K562 (cell line): ENCODE measurements at regions not wholly inside any gene's neighbourhood (a gene's known extent, or its start where the extent isn't known, plus 50 kb on each side); places are given as distances from the start of the nearest gene placed in this dataset.

Experiments used
- CHD1 ChIP-seq: fragments of 200-600 bp; sonication (generic); IDR thresholded peaks from one replicate; pipeline ENCODE4 v1.6.1; 2012; ENCODE audit warnings: mild to moderate bottlenecking, moderate library complexity, low read length, inconsistent platforms
- DIDO1 ChIP-seq: fragments of 450-650 bp; IDR thresholded peaks from 2 replicates; pipeline ENCODE4 v1.6.1; 2016; ENCODE audit warnings: low read depth, missing biosample characterization, missing genetic modification characterization
- HNRNPLL ChIP-seq: fragments of 200-400 bp; formaldehyde crosslinking; IDR thresholded peaks from 2 replicates; pipeline ENCODE4 v1.6.1; 2017; ENCODE audit warnings: low read length, low read depth, mild to moderate bottlenecking; ENCODE audit not compliant: poor library complexity, severe bottlenecking
- KDM2B ChIP-seq: fragments of 250-450 bp; sonication (Bioruptor Pico); IDR thresholded peaks from 2 replicates; pipeline ENCODE4 v1.8.0; 2021; ENCODE audit warnings: mild to moderate bottlenecking, moderate library complexity
- RFX1 ChIP-seq: fragments of 450-650 bp; IDR thresholded peaks from 2 replicates; pipeline ENCODE4 v1.6.1; 2016; ENCODE audit warnings: mild to moderate bottlenecking, moderate library complexity
- SRSF9 ChIP-seq: fragments of 200-400 bp; formaldehyde crosslinking; IDR thresholded peaks from 2 replicates; pipeline ENCODE4 v1.6.1; 2017; ENCODE audit warnings: low read depth, low read length, borderline replicate concordance
- TGIF2 ChIP-seq: sonication (generic); formaldehyde crosslinking; IDR thresholded peaks from 2 replicates; pipeline ENCODE4 v1.8.1; 2022; ENCODE audit warnings: mild to moderate bottlenecking, missing genetic modification reagents, moderate library complexity
- ZNF408 ChIP-seq: fragments of 250-450 bp; sonication (Bioruptor Pico); IDR thresholded peaks from 2 replicates; pipeline ENCODE4 v1.4.0; 2020; ENCODE audit warnings: low read depth, mild to moderate bottlenecking, moderate library complexity
- TF ChIP-seq, protein P1 (sequence below): fragments of 200-600 bp; sonication (generic); IDR thresholded peaks from one replicate; pipeline ENCODE4 v1.6.1; 2012; ENCODE audit warnings: mild to moderate bottlenecking, low read depth, low read length, inconsistent platforms
- TF ChIP-seq, protein P2 (sequence below), 3 experiments: IDR thresholded peaks in 2 of 3; conservative IDR thresholded peaks in 1 of 3; 2 replicates each; pipeline ENCODE4 v1.5.1; 2011 to 2012; ENCODE audit warnings: low read length in 3 of 3, mild to moderate bottlenecking in 3 of 3, control low read depth in 2 of 3, improper control_type of control experiment in 1 of 3, inconsistent platforms in 1 of 3, low read depth in 1 of 3, mixed read lengths in 1 of 3, moderate library complexity in 1 of 3; ENCODE audit not compliant: insufficient read depth in 2 of 3
- TF ChIP-seq, protein P3 (sequence below): sonication (generic); formaldehyde crosslinking; IDR thresholded peaks from 2 replicates; pipeline ENCODE4 v1.4.0; 2020; ENCODE audit warnings: mild to moderate bottlenecking, missing genetic modification reagents

DNA sequence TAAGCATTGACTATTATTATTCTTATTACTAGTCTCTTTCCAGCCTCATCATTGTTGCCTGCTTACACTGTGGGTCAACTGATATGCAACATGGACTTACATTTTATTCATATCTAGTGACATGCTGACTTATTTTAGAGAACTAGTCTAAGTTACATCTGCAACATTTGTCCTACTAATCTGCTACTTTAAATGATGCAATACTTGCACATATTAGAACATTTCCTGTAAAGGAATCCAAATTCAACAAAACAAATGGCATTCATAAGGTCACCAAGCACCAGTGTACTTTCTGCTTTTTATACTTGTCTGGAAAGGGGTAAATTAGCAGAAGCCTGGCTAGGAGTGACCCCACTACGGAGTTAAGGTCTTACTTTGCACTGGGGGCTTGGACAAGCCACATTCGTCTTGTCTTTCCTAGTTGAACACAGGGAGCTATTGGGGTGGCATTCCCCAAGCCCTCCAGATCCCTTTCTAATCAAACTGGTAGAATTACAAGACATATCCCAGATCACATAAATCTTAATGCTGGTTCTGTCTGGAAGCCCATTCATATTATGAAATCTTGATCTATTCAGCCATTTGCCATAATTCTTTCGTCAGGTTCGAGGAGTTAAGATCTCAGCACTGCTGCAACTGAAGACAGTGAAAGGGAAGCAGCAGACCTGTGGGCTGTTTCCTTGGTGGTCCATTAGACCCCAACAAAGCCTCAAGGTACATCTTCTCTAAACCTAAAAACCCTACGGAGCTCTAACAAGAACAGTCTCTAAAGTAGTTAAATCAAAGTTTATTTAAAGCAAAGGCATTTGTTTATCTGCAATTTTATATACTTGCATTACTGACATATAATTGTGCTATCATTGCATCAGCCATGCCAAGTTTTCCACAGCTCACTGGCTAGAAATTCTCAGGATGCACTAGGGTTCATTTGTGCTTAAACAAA, 49.9 kb upstream of the RTN4 start (continued):
- TF ChIP-seq, protein P1, sequence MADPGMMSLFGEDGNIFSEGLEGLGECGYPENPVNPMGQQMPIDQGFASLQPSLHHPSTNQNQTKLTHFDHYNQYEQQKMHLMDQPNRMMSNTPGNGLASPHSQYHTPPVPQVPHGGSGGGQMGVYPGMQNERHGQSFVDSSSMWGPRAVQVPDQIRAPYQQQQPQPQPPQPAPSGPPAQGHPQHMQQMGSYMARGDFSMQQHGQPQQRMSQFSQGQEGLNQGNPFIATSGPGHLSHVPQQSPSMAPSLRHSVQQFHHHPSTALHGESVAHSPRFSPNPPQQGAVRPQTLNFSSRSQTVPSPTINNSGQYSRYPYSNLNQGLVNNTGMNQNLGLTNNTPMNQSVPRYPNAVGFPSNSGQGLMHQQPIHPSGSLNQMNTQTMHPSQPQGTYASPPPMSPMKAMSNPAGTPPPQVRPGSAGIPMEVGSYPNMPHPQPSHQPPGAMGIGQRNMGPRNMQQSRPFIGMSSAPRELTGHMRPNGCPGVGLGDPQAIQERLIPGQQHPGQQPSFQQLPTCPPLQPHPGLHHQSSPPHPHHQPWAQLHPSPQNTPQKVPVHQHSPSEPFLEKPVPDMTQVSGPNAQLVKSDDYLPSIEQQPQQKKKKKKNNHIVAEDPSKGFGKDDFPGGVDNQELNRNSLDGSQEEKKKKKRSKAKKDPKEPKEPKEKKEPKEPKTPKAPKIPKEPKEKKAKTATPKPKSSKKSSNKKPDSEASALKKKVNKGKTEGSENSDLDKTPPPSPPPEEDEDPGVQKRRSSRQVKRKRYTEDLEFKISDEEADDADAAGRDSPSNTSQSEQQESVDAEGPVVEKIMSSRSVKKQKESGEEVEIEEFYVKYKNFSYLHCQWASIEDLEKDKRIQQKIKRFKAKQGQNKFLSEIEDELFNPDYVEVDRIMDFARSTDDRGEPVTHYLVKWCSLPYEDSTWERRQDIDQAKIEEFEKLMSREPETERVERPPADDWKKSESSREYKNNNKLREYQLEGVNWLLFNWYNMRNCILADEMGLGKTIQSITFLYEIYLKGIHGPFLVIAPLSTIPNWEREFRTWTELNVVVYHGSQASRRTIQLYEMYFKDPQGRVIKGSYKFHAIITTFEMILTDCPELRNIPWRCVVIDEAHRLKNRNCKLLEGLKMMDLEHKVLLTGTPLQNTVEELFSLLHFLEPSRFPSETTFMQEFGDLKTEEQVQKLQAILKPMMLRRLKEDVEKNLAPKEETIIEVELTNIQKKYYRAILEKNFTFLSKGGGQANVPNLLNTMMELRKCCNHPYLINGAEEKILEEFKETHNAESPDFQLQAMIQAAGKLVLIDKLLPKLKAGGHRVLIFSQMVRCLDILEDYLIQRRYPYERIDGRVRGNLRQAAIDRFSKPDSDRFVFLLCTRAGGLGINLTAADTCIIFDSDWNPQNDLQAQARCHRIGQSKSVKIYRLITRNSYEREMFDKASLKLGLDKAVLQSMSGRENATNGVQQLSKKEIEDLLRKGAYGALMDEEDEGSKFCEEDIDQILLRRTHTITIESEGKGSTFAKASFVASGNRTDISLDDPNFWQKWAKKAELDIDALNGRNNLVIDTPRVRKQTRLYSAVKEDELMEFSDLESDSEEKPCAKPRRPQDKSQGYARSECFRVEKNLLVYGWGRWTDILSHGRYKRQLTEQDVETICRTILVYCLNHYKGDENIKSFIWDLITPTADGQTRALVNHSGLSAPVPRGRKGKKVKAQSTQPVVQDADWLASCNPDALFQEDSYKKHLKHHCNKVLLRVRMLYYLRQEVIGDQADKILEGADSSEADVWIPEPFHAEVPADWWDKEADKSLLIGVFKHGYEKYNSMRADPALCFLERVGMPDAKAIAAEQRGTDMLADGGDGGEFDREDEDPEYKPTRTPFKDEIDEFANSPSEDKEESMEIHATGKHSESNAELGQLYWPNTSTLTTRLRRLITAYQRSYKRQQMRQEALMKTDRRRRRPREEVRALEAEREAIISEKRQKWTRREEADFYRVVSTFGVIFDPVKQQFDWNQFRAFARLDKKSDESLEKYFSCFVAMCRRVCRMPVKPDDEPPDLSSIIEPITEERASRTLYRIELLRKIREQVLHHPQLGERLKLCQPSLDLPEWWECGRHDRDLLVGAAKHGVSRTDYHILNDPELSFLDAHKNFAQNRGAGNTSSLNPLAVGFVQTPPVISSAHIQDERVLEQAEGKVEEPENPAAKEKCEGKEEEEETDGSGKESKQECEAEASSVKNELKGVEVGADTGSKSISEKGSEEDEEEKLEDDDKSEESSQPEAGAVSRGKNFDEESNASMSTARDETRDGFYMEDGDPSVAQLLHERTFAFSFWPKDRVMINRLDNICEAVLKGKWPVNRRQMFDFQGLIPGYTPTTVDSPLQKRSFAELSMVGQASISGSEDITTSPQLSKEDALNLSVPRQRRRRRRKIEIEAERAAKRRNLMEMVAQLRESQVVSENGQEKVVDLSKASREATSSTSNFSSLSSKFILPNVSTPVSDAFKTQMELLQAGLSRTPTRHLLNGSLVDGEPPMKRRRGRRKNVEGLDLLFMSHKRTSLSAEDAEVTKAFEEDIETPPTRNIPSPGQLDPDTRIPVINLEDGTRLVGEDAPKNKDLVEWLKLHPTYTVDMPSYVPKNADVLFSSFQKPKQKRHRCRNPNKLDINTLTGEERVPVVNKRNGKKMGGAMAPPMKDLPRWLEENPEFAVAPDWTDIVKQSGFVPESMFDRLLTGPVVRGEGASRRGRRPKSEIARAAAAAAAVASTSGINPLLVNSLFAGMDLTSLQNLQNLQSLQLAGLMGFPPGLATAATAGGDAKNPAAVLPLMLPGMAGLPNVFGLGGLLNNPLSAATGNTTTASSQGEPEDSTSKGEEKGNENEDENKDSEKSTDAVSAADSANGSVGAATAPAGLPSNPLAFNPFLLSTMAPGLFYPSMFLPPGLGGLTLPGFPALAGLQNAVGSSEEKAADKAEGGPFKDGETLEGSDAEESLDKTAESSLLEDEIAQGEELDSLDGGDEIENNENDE, result no peak
- TF ChIP-seq DIDO1 (tag) (no peak), HNRNPLL (no peak), SRSF9 (no peak), TGIF2 (CRISPR knock-in tag) (no peak), RFX1 (no peak; the same call in 1 of the 2 replicates), ZNF408 (CRISPR knock-in tag) (no peak), KDM2B (no peak), CHD1 (no peak)
- TF ChIP-seq, protein P2, sequence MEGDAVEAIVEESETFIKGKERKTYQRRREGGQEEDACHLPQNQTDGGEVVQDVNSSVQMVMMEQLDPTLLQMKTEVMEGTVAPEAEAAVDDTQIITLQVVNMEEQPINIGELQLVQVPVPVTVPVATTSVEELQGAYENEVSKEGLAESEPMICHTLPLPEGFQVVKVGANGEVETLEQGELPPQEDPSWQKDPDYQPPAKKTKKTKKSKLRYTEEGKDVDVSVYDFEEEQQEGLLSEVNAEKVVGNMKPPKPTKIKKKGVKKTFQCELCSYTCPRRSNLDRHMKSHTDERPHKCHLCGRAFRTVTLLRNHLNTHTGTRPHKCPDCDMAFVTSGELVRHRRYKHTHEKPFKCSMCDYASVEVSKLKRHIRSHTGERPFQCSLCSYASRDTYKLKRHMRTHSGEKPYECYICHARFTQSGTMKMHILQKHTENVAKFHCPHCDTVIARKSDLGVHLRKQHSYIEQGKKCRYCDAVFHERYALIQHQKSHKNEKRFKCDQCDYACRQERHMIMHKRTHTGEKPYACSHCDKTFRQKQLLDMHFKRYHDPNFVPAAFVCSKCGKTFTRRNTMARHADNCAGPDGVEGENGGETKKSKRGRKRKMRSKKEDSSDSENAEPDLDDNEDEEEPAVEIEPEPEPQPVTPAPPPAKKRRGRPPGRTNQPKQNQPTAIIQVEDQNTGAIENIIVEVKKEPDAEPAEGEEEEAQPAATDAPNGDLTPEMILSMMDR (IDR thresholded peaks at IDR 0.05 in 2 of 3, conservative IDR thresholded peaks at IDR 0.05 in 1 of 3; ENCODE audit: insufficient read depth in 2 of 3, low read depth in 1 of 3, low read length in 3 of 3), result no peak
- TF ChIP-seq, protein P3, sequence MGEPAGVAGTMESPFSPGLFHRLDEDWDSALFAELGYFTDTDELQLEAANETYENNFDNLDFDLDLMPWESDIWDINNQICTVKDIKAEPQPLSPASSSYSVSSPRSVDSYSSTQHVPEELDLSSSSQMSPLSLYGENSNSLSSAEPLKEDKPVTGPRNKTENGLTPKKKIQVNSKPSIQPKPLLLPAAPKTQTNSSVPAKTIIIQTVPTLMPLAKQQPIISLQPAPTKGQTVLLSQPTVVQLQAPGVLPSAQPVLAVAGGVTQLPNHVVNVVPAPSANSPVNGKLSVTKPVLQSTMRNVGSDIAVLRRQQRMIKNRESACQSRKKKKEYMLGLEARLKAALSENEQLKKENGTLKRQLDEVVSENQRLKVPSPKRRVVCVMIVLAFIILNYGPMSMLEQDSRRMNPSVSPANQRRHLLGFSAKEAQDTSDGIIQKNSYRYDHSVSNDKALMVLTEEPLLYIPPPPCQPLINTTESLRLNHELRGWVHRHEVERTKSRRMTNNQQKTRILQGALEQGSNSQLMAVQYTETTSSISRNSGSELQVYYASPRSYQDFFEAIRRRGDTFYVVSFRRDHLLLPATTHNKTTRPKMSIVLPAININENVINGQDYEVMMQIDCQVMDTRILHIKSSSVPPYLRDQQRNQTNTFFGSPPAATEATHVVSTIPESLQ (CRISPR knock-in tag), result no peak
